ENCODE measurements at regions not wholly inside any gene's neighbourhood (a gene's known extent, or its start where the extent isn't known, plus 50 kb on each side); places are given as distances from the start of the nearest gene placed in this dataset.
"Not testable (repeated sequence)": the region's sequence is repeated elsewhere in the genome, so short reads cannot be mapped to it uniquely, and the experiment has no call there.

DNA sequence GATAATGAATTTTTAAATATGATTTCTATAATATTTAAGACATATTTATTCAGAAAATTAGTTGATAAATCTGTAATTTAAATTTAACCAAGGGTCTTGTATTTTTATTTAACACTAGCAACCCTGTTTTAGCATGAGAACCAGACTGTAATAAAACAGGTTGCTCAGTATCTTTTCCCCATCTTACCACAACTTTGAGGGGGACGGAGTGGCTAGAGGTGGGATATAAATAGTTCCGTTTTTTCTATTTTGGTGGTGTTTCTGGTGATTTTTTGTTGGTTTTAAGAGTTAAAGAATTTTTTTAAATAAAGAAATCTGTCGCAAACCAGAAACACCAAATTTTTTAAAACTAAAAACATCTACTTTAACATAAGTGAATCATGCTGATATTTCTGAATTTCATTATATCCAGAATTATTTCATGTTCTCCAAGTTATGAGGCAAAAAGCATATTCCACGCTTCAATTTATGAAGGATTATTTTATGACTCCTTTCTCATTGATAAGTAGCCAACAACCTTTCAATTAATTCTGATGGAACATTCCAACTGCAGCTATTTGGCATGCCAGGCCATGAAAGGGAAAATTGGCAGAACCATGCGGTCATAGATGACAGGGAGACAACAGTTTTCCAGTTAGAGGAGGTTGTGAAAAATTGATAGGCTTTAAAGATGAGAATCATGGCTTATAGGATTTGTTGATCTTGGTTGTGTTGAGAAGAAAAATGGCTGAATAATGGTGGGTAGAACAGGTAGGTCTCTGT lies 151.9 kb upstream of the CARMIL1 start:
- no peak for DNase-seq

GRCh38 chr6:25130518-25130917 lies 148.7 kb upstream of the CARMIL1 start:
- DNase-seq = no peak

DNA sequence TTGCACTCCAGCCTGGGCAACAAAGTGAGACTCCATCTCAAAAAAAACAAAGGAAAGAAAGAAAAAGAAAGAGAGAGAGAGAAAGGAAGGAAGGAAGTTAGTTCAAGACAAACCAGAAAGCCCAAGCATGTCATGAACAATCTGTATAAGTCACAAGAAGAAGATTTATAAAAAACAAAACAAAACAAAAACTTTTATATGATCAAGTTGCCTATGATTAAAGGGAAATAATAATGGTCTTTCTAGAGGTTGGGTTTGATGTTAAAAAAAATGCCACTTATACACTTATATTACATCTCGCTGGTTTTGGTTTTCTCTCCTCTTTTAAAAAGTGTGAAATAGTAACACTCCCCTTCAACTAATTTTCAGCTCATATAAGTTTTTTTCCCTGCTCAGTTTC lies 146.2 kb upstream of the CARMIL1 start:
- no peak for DNase-seq

GRCh38 chr6:25133568-25133967 lies 145.6 kb upstream of the CARMIL1 start:
- no peak for DNase-seq

- no peak for DNase-seq
Observed at GRCh38 chr6:25136854-25137253, 142.3 kb upstream of the CARMIL1 start.

DNA sequence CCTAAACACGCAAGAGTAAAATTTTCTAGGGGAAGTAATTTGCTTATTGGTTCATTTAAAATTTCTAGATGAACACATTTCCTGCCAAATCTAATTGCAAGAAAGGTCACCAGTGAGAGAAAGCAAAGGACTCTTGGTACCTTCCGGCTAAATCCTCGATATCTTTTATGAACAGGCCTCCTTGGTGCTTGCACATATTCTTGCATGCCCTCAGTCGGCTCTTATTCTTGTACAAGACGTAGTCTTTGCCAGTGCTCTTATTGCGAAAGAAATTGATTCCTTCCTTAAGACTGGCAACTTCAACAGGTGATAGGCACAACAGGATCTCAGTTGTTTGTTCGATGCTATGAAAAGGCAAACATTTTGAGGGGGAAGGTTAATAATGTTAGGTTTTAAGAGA lies 141.7 kb upstream of the CARMIL1 start:
- no peak for DNase-seq

DNA sequence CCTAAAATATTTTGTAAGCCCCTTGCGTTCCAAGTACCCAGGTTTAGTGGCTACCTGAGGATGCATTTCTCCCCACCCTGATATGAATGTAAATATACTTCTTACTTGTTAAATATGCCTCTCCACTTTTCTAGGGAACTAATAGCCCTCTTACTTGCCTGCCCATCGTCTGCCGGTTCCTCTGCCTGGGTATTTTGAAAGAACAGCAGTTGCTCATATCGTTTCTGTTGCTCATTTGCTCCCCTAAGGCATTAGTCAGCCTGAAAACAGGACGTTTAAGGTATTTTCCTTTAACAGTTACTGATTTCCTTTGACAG lies 141.3 kb upstream of the CARMIL1 start:
- no peak for DNase-seq

- DNase-seq = no peak
Observed at GRCh38 chr6:25138233-25138933, 140.8 kb upstream of the CARMIL1 start.

GRCh38 chr6:25138934-25139415 lies 140.2 kb upstream of the CARMIL1 start:
- DNase-seq = no peak

GRCh38 chr6:25139608-25140007 lies 139.6 kb upstream of the CARMIL1 start:
- not testable (repeated sequence) for DNase-seq

GRCh38 chr6:25142506-25142905 lies 136.7 kb upstream of the CARMIL1 start:
- no peak for DNase-seq

- DNase-seq = no peak
Observed at GRCh38 chr6:25144919-25145318, 134.3 kb upstream of the CARMIL1 start.

- DNase-seq = no peak
Observed at GRCh38 chr6:25147223-25147622, 132.0 kb upstream of the CARMIL1 start.

- no peak for DNase-seq
Observed at GRCh38 chr6:25150031-25150430, 129.1 kb upstream of the CARMIL1 start.

GRCh38 chr6:25150863-25151262 lies 128.3 kb upstream of the CARMIL1 start:
- DNase-seq = no peak

GRCh38 chr6:25153079-25153478 lies 126.1 kb upstream of the CARMIL1 start:
- DNase-seq = no peak

DNA sequence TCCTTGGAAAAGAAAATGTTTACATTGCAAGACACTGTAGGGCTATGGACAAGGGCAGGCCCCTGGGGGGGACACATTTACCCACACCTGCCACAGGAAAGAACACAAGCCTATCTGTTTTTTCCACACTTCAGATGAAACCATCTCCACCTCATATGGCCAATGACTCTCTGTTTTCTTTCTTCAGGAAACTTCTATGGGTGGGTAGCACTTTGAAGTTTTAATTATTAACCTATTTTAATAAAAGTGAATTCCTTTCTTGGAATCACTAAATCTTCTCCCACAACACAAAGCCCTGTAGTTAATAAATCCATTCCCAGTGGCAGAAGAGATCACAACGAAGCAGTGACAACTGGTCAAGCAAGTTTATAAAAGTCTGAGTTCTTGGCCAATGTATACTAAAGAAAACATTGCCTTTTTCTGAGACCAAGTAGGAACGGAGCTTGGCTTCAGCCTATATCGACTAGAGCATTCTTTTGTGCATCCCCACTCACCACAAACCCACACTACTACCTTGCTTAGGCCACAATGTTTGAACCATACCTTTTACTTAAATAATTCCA lies 125.1 kb upstream of the CARMIL1 start:
- no peak for DNase-seq

GRCh38 chr6:25155211-25155610 lies 124.0 kb upstream of the CARMIL1 start:
- DNase-seq = no peak

GRCh38 chr6:25156123-25156522 lies 123.1 kb upstream of the CARMIL1 start:
- DNase-seq = no peak

GRCh38 chr6:25157183-25157582 lies 122.0 kb upstream of the CARMIL1 start:
- no peak for DNase-seq

- no peak for DNase-seq
Observed at GRCh38 chr6:25157842-25158241, 121.3 kb upstream of the CARMIL1 start.

DNA sequence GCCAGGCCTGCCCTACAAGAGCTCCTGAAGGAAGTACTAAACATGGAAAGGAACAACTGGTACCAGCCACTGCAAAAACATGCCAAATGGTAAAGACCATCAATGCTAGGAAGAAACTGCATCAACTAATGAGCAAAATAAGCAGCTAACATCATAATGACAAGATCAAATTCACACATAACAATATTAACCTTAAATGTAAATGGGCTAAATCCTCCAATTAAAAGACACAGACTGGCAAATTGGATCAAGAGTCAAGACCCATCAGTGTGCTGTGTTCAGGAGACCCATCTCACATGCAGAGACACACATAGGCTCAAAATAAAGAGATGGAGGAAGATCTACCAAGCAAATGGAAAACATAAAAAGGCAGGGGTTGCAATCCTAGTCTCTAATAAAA lies 119.0 kb upstream of the CARMIL1 start:
- not testable (repeated sequence) for DNase-seq

DNA sequence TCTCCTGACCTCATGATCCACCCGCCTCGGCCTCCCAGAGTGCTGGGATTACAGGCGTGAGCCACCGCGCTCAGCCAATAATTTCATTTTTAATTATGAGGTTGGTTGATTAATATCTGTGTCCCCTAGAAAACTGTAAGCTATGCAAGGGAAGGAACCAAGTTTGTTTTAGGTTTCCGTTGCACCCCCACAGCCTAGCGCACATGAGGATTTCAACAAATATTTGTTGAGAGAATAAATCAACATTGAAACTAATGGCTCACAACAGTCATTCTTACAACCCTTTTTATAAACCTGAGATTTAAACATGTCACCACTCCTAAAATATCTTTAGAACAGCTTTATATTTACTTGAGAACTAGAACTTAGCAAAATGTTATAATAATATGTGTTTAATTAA lies 114.0 kb upstream of the CARMIL1 start:
- DNase-seq = no peak

DNA sequence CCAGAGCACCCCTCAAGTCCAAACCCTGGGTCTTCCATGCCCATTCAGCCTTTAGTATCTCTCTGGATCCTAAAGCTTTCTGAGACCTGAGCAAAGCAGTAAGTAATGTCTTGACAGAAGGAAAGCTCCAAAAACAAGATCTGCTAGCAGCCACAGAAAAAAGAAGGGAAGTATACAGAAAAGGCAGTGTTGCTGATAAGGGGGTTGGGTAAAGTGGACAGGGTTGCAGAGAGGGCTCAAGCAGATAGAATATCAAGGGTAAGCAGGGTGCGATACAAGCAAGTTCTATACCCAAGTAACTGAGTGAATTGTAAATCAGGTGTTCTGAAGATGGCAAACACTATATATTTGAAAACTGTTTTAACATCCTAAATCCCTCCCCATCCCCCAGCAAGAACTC lies 113.4 kb upstream of the CARMIL1 start:
- no peak for DNase-seq
